SK-N-MC (cell line): ENCODE measurements at regions not wholly inside any gene's neighbourhood (a gene's known extent, or its start where the extent isn't known, plus 50 kb on each side); places are given as distances from the start of the nearest gene placed in this dataset.

Source experiments
- EZH2 ChIP-seq: fragments of 200-600 bp; sonication (generic); IDR thresholded peaks from one replicate; pipeline ENCODE4 v1.6.1; 2017; ENCODE audit warnings: antibody characterized with exemption
- FOXP2 ChIP-seq: optimal IDR thresholded peaks from 2 replicates; pipeline ENCODE3; 2011; ENCODE audit warnings: mild to moderate bottlenecking, moderate library complexity; ENCODE audit not compliant: insufficient read depth; ENCODE audit errors: extremely low read length, control extremely low read depth
- POLR2AphosphoS5 ChIP-seq: IDR thresholded peaks from 2 replicates; pipeline ENCODE4 v1.6.1; 2012; ENCODE audit warnings: mild to moderate bottlenecking, low read depth, low read length, borderline replicate concordance

DNA sequence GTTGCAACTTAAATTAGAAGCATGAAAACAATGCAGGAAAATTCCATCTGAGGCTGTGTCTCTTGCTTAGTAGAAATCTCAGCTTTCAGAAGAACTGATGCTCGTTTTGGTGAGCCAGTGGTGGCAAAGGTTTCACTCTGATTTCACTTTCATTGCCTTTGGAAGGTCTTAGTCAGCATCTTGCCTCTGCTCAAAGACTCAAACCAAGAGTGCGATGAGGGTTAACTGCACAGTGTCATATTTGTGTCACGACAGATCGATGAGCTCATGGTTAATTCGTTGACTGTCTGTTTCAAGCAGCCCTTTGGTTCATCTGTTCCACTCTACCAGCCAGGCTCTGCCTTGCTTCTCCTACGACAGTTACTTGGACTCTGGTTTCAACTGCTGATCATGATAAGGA lies 331.3 kb upstream of the KIF2A start:
- TF ChIP-seq EZH2 (no peak), POLR2AphosphoS5 (no peak), FOXP2 (no peak)
